ENCODE measurements at regions not wholly inside any gene's neighbourhood (a gene's known extent, or its start where the extent isn't known, plus 50 kb on each side); places are given as distances from the start of the nearest gene placed in this dataset.
"Not testable (repeated sequence)": the region's sequence is repeated elsewhere in the genome, so short reads cannot be mapped to it uniquely, and the experiment has no call there.

- Mint-ChIP-seq H3K27me3 (ENCODE audit: low read depth) (no peaks in the 10 kb centered on the region), H3K27ac (ENCODE audit: unreplicated experiment) (no peak overlapping the region), H3K9me3 (peaks cover 3% of the 10 kb centered on the region), H3K4me1 (no peaks in the 10 kb centered on the region), H3K4me3 (no peak overlapping the region), H3K36me3 (ENCODE audit: low read depth) (no peaks in the 10 kb centered on the region)
- no peak for DNase-seq (ENCODE audit: low read depth, low spot score)
- TF ChIP-seq CTCF (conservative IDR thresholded peaks at IDR 0.05) = no peak
Measured at GRCh38 chr12:65673732-65674131, 150.6 kb upstream of the HMGA2 start.

GRCh38 chr12:65675141-65675621, 149.1 kb upstream of the HMGA2 start:
- Mint-ChIP-seq H3K36me3 (ENCODE audit: low read depth) (no peaks in the 10 kb centered on the region), H3K4me1 (no peaks in the 10 kb centered on the region), H3K27ac (ENCODE audit: unreplicated experiment) (no peak overlapping the region), H3K9me3 (peaks cover 3% of the 10 kb centered on the region), H3K4me3 (no peak overlapping the region), H3K27me3 (ENCODE audit: low read depth) (no peaks in the 10 kb centered on the region)
- TF ChIP-seq CTCF (conservative IDR thresholded peaks at IDR 0.05) = no peak
- DNase-seq (ENCODE audit: low read depth, low spot score) = no peak

GRCh38 chr12:65678172-65678571, 146.1 kb upstream of the HMGA2 start:
- not testable (repeated sequence) for H3K27ac Mint-ChIP-seq (ENCODE audit: unreplicated experiment); H3K4me1 Mint-ChIP-seq; H3K9me3 Mint-ChIP-seq; DNase-seq (ENCODE audit: low read depth, low spot score); H3K27me3 Mint-ChIP-seq (ENCODE audit: low read depth); H3K36me3 Mint-ChIP-seq (ENCODE audit: low read depth); H3K4me3 Mint-ChIP-seq

- H3K9me3 Mint-ChIP-seq = peaks cover 7% of the 10 kb centered on the region
- no peaks in the 10 kb centered on the region for H3K36me3 Mint-ChIP-seq (ENCODE audit: low read depth)
- no peaks in the 10 kb centered on the region for H3K27me3 Mint-ChIP-seq (ENCODE audit: low read depth)
- H3K27ac Mint-ChIP-seq (ENCODE audit: unreplicated experiment) = no peak overlapping the region
- H3K4me1 Mint-ChIP-seq = no peaks in the 10 kb centered on the region
- no peak overlapping the region for H3K4me3 Mint-ChIP-seq
- DNase-seq (ENCODE audit: low read depth, low spot score) = no peak
- no peak for TF ChIP-seq CTCF (conservative IDR thresholded peaks at IDR 0.05)
Measured at GRCh38 chr12:65681226-65681625, 143.1 kb upstream of the HMGA2 start.

GRCh38 chr12:65682112-65682511, 142.2 kb upstream of the HMGA2 start:
- H3K4me3 Mint-ChIP-seq = no peak overlapping the region
- no peak overlapping the region for H3K27ac Mint-ChIP-seq (ENCODE audit: unreplicated experiment)

GRCh38 chr12:65684906-65685305, 139.4 kb upstream of the HMGA2 start:
- Mint-ChIP-seq H3K27ac (ENCODE audit: unreplicated experiment) (no peak overlapping the region), H3K4me1 (no peaks in the 10 kb centered on the region), H3K4me3 (no peak overlapping the region), H3K36me3 (ENCODE audit: low read depth) (no peaks in the 10 kb centered on the region), H3K9me3 (peaks cover 9% of the 10 kb centered on the region), H3K27me3 (ENCODE audit: low read depth) (no peaks in the 10 kb centered on the region)
- no peak for TF ChIP-seq CTCF (conservative IDR thresholded peaks at IDR 0.05)
- no peak for DNase-seq (ENCODE audit: low read depth, low spot score)

More at GRCh38 chr12:65682112-65682511, 142.2 kb upstream of the HMGA2 start:
- Mint-ChIP-seq H3K9me3 (peaks cover 12% of the 10 kb centered on the region), H3K36me3 (ENCODE audit: low read depth) (no peaks in the 10 kb centered on the region), H3K4me1 (no peaks in the 10 kb centered on the region), H3K27me3 (ENCODE audit: low read depth) (no peaks in the 10 kb centered on the region)
- TF ChIP-seq CTCF (conservative IDR thresholded peaks at IDR 0.05) = no peak
- DNase-seq (ENCODE audit: low read depth, low spot score) = no peak

Measured in neural crest cell (in vitro differentiated cells).